Fibroblast of the aortic adventitia (primary cell): ENCODE measurements at regions not wholly inside any gene's neighbourhood (a gene's known extent, or its start where the extent isn't known, plus 50 kb on each side); places are given as distances from the start of the nearest gene placed in this dataset.
"Not testable (repeated sequence)": the region's sequence is repeated elsewhere in the genome, so short reads cannot be mapped to it uniquely, and the experiment has no call there.

ENCODE experiments used
- DNase-seq: peaks from one replicate; pipeline ENCODE4 v3.0.0-alpha.2; 2010; ENCODE audit warnings: low read depth
- H3K4me3 ChIP-seq: 2 replicates; pipeline ENCODE4 v1.5.1; 2011; ENCODE audit warnings: low read depth, mild to moderate bottlenecking, control low read depth, low read length, moderate library complexity
- TF ChIP-seq, protein P1 (sequence below): IDR thresholded peaks from 2 replicates; pipeline ENCODE4 v1.5.1; 2011; ENCODE audit warnings: mild to moderate bottlenecking, low read length, control low read depth, inconsistent platforms; ENCODE audit not compliant: insufficient read depth

DNA sequence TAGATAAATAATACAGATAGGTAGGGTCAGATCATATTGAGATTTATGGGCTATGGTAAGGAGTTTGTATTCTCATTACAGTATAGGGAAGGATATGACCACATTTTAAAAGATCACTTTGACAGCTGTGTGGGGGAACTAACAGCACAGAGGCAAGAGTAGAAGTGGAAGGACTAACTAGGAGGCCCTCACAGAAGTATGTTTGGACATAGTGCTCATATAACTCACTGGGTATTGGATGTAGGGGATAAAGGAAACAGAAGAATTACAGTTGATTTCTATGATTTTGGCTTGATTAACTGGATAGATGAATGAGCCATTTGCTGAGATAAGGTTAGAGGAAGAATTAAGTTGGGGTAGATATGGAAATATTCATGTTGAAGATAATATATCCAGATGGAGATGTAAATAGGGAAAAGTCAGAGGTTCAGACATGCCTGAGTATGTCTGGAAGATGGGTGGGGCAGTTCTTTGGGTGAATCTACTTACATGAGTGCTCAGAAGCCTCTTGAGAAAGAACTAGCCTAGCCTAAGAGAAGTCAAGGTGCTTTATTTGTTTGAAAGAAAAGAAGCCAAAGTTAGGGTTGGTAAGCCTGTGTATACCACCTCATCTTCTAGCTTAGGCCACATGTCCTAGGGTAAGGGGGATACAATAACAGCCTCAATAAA, 133.4 kb downstream of the NDFIP2 start:
- no peak overlapping the region for H3K4me3 ChIP-seq
- DNase-seq, result no peak
- TF ChIP-seq, protein P1, sequence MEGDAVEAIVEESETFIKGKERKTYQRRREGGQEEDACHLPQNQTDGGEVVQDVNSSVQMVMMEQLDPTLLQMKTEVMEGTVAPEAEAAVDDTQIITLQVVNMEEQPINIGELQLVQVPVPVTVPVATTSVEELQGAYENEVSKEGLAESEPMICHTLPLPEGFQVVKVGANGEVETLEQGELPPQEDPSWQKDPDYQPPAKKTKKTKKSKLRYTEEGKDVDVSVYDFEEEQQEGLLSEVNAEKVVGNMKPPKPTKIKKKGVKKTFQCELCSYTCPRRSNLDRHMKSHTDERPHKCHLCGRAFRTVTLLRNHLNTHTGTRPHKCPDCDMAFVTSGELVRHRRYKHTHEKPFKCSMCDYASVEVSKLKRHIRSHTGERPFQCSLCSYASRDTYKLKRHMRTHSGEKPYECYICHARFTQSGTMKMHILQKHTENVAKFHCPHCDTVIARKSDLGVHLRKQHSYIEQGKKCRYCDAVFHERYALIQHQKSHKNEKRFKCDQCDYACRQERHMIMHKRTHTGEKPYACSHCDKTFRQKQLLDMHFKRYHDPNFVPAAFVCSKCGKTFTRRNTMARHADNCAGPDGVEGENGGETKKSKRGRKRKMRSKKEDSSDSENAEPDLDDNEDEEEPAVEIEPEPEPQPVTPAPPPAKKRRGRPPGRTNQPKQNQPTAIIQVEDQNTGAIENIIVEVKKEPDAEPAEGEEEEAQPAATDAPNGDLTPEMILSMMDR, result no peak

DNA sequence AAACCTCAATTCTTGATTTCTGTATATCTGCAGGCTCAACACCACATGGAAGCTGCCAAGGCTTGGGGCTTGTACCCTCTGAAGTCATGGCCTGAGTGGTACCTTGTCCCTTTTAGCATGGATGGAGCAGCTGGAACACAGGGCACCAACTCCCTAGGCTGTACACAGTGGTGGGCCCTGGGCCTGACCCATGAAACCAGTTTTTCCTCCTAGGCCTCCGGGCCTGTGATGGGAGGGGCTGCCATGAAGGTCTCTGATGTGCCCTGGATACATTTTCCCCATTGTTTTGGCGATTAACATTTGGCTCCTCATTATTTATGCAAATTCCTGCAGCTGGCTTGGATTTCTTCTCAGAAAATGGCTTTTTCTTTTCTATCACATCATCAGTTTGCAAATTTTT, 131.6 kb downstream of the NDFIP2 start:
- no peak for DNase-seq
- no peak overlapping the region for H3K4me3 ChIP-seq
- TF ChIP-seq, protein P1, result no peak

DNA sequence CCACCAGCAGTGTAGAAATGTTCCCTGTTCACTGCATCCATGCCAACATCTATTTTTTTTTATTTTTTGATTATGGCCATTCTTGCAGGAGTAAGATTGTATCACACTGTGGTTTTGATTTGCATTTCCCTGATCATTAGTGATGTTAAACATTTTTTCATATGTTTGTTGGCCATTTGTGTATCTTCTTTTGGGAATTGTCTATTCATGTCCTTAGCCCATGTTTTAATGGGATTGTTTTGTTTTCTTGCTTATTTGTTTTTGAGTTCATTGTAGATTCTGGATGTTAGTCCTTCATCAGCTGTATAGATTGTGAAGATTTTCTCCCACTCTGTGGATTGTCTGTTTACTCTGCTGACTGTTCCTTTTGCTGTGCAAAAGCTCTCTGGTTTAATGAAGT, 126.9 kb downstream of the NDFIP2 start:
- not testable (repeated sequence) for DNase-seq, H3K4me3 ChIP-seq
